ENCODE measurements at regions not wholly inside any gene's neighbourhood (a gene's known extent, or its start where the extent isn't known, plus 50 kb on each side); places are given as distances from the start of the nearest gene placed in this dataset.

GRCh38 chr4:181874602-181875001 is 368.6 kb upstream of the TENM3 start:
- Histone ChIP-seq H3K27me3 (no peaks in the 10 kb centered on the region), H3K9me3 (no peaks in the 10 kb centered on the region), H3K27ac (no peak overlapping the region), H3K4me3 (no peak overlapping the region), H3K36me3 (no peaks in the 10 kb centered on the region), H3K4me1 (no peaks in the 10 kb centered on the region)
- no peak for DNase-seq
- TF ChIP-seq, protein P1, sequence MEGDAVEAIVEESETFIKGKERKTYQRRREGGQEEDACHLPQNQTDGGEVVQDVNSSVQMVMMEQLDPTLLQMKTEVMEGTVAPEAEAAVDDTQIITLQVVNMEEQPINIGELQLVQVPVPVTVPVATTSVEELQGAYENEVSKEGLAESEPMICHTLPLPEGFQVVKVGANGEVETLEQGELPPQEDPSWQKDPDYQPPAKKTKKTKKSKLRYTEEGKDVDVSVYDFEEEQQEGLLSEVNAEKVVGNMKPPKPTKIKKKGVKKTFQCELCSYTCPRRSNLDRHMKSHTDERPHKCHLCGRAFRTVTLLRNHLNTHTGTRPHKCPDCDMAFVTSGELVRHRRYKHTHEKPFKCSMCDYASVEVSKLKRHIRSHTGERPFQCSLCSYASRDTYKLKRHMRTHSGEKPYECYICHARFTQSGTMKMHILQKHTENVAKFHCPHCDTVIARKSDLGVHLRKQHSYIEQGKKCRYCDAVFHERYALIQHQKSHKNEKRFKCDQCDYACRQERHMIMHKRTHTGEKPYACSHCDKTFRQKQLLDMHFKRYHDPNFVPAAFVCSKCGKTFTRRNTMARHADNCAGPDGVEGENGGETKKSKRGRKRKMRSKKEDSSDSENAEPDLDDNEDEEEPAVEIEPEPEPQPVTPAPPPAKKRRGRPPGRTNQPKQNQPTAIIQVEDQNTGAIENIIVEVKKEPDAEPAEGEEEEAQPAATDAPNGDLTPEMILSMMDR (IDR thresholded peaks at IDR 0.05): no peak
- WGBS, 2 donors: 42 to 45% methylated on average over 5 of the region's 5 CpGs
- intact Hi-C loops (cut with DNase I): no loop called here
- peak in 1 of 8 donors; percentile 15 for ATAC-seq

- no peaks in the 10 kb centered on the region for H3K36me3 ChIP-seq
- H3K27me3 ChIP-seq: no peaks in the 10 kb centered on the region
- TF ChIP-seq, protein P1 (IDR thresholded peaks at IDR 0.05): no peak
- H3K4me3 ChIP-seq: no peak overlapping the region
- no peaks in the 10 kb centered on the region for H3K9me3 ChIP-seq
- DNase-seq (no peak), ATAC-seq (no peak)
- intact Hi-C loops (cut with DNase I): no loop called here
- no peaks in the 10 kb centered on the region for H3K4me1 ChIP-seq
- no peak overlapping the region for H3K27ac ChIP-seq
- 56 to 69% methylated on average over 1 of the region's 1 CpG for WGBS, 2 donors
These were observed 365.8 kb upstream of the TENM3 start for GRCh38 chr4:181877329-181877848.

DNA sequence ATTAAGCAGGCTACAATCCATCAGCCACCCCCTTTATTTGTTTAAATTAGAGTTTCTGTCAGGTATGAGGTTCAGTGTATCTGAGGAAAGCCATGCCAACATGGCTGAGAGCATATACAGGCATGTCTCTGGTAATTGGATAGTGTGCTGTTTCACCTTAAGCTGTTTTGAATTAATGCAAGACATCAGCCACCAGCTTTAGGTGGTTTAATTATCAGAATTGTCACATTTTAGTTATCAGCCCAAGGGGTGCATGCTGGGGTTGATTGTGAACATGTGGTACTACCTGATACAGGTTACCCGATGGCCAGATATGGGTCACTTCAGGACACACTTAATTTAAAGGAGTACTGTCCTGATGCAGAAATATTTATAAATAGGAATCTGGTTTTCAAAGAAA is 353.2 kb upstream of the TENM3 start:
- Histone ChIP-seq H3K4me3 (no peak overlapping the region), H3K27me3 (no peaks in the 10 kb centered on the region), H3K27ac (no peak overlapping the region), H3K36me3 (no peaks in the 10 kb centered on the region), H3K4me1 (no peaks in the 10 kb centered on the region), H3K9me3 (no peaks in the 10 kb centered on the region)
- 37 to 54% methylated on average over 1 of the region's 1 CpG for WGBS, 2 donors
- intact Hi-C loops (cut with DNase I): no loop called here
- ATAC-seq: no peak
- TF ChIP-seq, protein P1 (IDR thresholded peaks at IDR 0.05): no peak
- DNase-seq: no peak

- 61 to 66% methylated on average over 2 of the region's 2 CpGs for WGBS, 2 donors
- Histone ChIP-seq H3K36me3 (no peaks in the 10 kb centered on the region), H3K9me3 (no peaks in the 10 kb centered on the region), H3K4me3 (no peak overlapping the region), H3K27me3 (no peaks in the 10 kb centered on the region), H3K4me1 (no peaks in the 10 kb centered on the region), H3K27ac (no peak overlapping the region)
- TF ChIP-seq, protein P1 (IDR thresholded peaks at IDR 0.05): no peak
- no peak for DNase-seq
- ATAC-seq: no peak
- intact Hi-C loops (cut with DNase I): no loop called here
These were observed 352.3 kb upstream of the TENM3 start for GRCh38 chr4:181890911-181891310.
